ENCODE measurements at regions not wholly inside any gene's neighbourhood (a gene's known extent, or its start where the extent isn't known, plus 50 kb on each side); places are given as distances from the start of the nearest gene placed in this dataset.

GRCh38 chr6:168735268-168735949, 294.4 kb downstream of the SMOC2 start:
- no peak for ATAC-seq (ENCODE audit: low read depth)
- peaks cover 0 to 12% (median 6%) of the 10 kb centered on the region in 3 donors for H3K9me3 ChIP-seq (ENCODE audit: control extremely low read depth in 1 of 3, control insufficient read depth in 2 of 3, insufficient read depth in 1 of 3, low read length in 2 of 3)

GRCh38 chr6:168734523-168734922, 293.5 kb downstream of the SMOC2 start:
- TF ChIP-seq CTCF (IDR thresholded peaks at IDR 0.05) (no peak), EZH2 (IDR thresholded peaks at IDR 0.05; ENCODE audit: borderline replicate concordance, insufficient read depth, low read depth, low read length, poor library complexity, severe bottlenecking) (no peak)
- Histone ChIP-seq H3K4me1 (ENCODE audit: control insufficient read depth in 2 of 2, insufficient read depth in 2 of 2, low read length in 2 of 2) (no peaks in the 10 kb centered on the region), H3K27ac (ENCODE audit: low read length in 2 of 2) (no peak overlapping the region), H3K4me2 (replicated peaks; ENCODE audit: low read depth, low read length, poor library complexity, severe bottlenecking) (no peak overlapping the region), H3K79me2 (ENCODE audit: control insufficient read depth, insufficient read depth, low read length) (no peaks in the 10 kb centered on the region), H3K27me3 (replicated peaks in 1 of 4; ENCODE audit: control extremely low read depth in 1 of 4, control insufficient read depth in 3 of 4, insufficient read depth in 4 of 4, low read length in 3 of 4) (no peaks in the 10 kb centered on the region), H3K36me3 (replicated peaks in 1 of 2; ENCODE audit: control extremely low read depth in 1 of 2, control insufficient read depth in 1 of 2, extremely low read depth in 1 of 2, insufficient read depth in 2 of 2, low read length in 1 of 2) (no peaks in the 10 kb centered on the region), H3K4me3 (ENCODE audit: control extremely low read depth in 1 of 5, extremely low read depth in 1 of 5, insufficient read depth in 1 of 5, low read depth in 2 of 5, low read length in 4 of 5) (no peak overlapping the region), H3K9ac (ENCODE audit: low read length) (no peak overlapping the region), H4K20me1 (ENCODE audit: control insufficient read depth, insufficient read depth, low read length, poor library complexity, severe bottlenecking) (no peaks in the 10 kb centered on the region), H3K9me3 (ENCODE audit: control extremely low read depth in 1 of 3, control insufficient read depth in 2 of 3, insufficient read depth in 1 of 3, low read length in 2 of 3) (peaks cover 0 to 11% (median 6%) of the 10 kb centered on the region in 3 donors), H2AFZ (ENCODE audit: insufficient read depth, low read depth, low read length, poor library complexity, severe bottlenecking) (no peak overlapping the region)
- no peak overlapping the region for H3K4me3 Mint-ChIP-seq
- ATAC-seq (ENCODE audit: low read depth) = no peak
- intact Hi-C loops (cut with micrococcal nuclease) = no loop called here
- H3K4me1 Mint-ChIP-seq = no peaks in the 10 kb centered on the region
- H3K27me3 Mint-ChIP-seq = no peaks in the 10 kb centered on the region
- ChIA-PET CTCF (no interaction called here), POLR2A (no interaction called here)
- peaks cover 3% of the 10 kb centered on the region for H3K9me3 Mint-ChIP-seq (ENCODE audit: insufficient read depth)
- no peak for DNase-seq
- WGBS (ENCODE audit: insufficient coverage) = 84% methylated on average over 4 of the region's 5 CpGs
- no peak overlapping the region for H3K27ac Mint-ChIP-seq

More at GRCh38 chr6:168735268-168735949, 294.4 kb downstream of the SMOC2 start:
- 65% methylated on average over 3 of the region's 6 CpGs for WGBS (ENCODE audit: insufficient coverage)
- no peak overlapping the region for H3K27ac ChIP-seq (ENCODE audit: low read length in 2 of 2)
- ChIA-PET POLR2A (no interaction called here), CTCF (no interaction called here)
- H4K20me1 ChIP-seq (ENCODE audit: control insufficient read depth, insufficient read depth, low read length, poor library complexity, severe bottlenecking) = no peaks in the 10 kb centered on the region
- no peak overlapping the region for H3K9ac ChIP-seq (ENCODE audit: low read length)
- H3K4me3 ChIP-seq (ENCODE audit: control extremely low read depth in 1 of 5, extremely low read depth in 1 of 5, insufficient read depth in 1 of 5, low read depth in 2 of 5, low read length in 4 of 5) = no peak overlapping the region
- no peak overlapping the region for H3K4me3 Mint-ChIP-seq
- no peaks in the 10 kb centered on the region for H3K27me3 Mint-ChIP-seq
- H3K27ac Mint-ChIP-seq = no peak overlapping the region
- TF ChIP-seq CTCF (IDR thresholded peaks at IDR 0.05) (no peak), EZH2 (IDR thresholded peaks at IDR 0.05; ENCODE audit: borderline replicate concordance, insufficient read depth, low read depth, low read length, poor library complexity, severe bottlenecking) (no peak)
- no peak overlapping the region for H2AFZ ChIP-seq (ENCODE audit: insufficient read depth, low read depth, low read length, poor library complexity, severe bottlenecking)
- H3K79me2 ChIP-seq (ENCODE audit: control insufficient read depth, insufficient read depth, low read length) = no peaks in the 10 kb centered on the region
- DNase-seq = no peak
- H3K4me1 ChIP-seq (ENCODE audit: control insufficient read depth in 2 of 2, insufficient read depth in 2 of 2, low read length in 2 of 2) = no peaks in the 10 kb centered on the region
- no peaks in the 10 kb centered on the region for H3K36me3 ChIP-seq (replicated peaks in 1 of 2; ENCODE audit: control extremely low read depth in 1 of 2, control insufficient read depth in 1 of 2, extremely low read depth in 1 of 2, insufficient read depth in 2 of 2, low read length in 1 of 2)
- intact Hi-C loops (cut with micrococcal nuclease) = no loop called here
- no peaks in the 10 kb centered on the region for H3K4me1 Mint-ChIP-seq
- H3K9me3 Mint-ChIP-seq (ENCODE audit: insufficient read depth) = peaks cover 3% of the 10 kb centered on the region
- H3K4me2 ChIP-seq (replicated peaks; ENCODE audit: low read depth, low read length, poor library complexity, severe bottlenecking) = no peak overlapping the region
- no peaks in the 10 kb centered on the region for H3K27me3 ChIP-seq (replicated peaks in 1 of 4; ENCODE audit: control extremely low read depth in 1 of 4, control insufficient read depth in 3 of 4, insufficient read depth in 4 of 4, low read length in 3 of 4)

Measured in B cell (primary cell).